Endothelial cell (in vitro differentiated cells): ENCODE measurements at regions not wholly inside any gene's neighbourhood (a gene's known extent, or its start where the extent isn't known, plus 50 kb on each side); places are given as distances from the start of the nearest gene placed in this dataset.

Source experiments
- DNase-seq: peaks from one replicate; pipeline ENCODE4 v3.0.0; 2021; ENCODE audit warnings: low spot score
- H3K27ac Mint-ChIP-seq: one replicate; pipeline ENCODE4 v1.8.0; 2021; ENCODE audit warnings: mixed read lengths, inconsistent platforms; ENCODE audit not compliant: unreplicated experiment
- H3K27me3 Mint-ChIP-seq: one replicate; pipeline ENCODE4 v1.8.0; 2021; ENCODE audit warnings: mild to moderate bottlenecking, moderate library complexity, mixed read lengths, inconsistent platforms; ENCODE audit not compliant: unreplicated experiment
- H3K36me3 Mint-ChIP-seq: one replicate; pipeline ENCODE4 v1.8.0; 2021; ENCODE audit warnings: mild to moderate bottlenecking, low read depth, mixed read lengths, inconsistent platforms; ENCODE audit not compliant: unreplicated experiment
- H3K4me1 Mint-ChIP-seq: one replicate; pipeline ENCODE4 v1.8.0; 2021; ENCODE audit warnings: mild to moderate bottlenecking, mixed read lengths, inconsistent platforms; ENCODE audit not compliant: unreplicated experiment
- H3K4me3 Mint-ChIP-seq: one replicate; pipeline ENCODE4 v1.8.0; 2021; ENCODE audit warnings: mild to moderate bottlenecking, mixed read lengths, inconsistent platforms; ENCODE audit not compliant: unreplicated experiment
- H3K9me3 Mint-ChIP-seq: one replicate; pipeline ENCODE4 v1.8.0; 2021; ENCODE audit warnings: mixed read lengths, inconsistent platforms; ENCODE audit not compliant: unreplicated experiment
- TF ChIP-seq, protein P1 (sequence below): fragments of 200-600 bp; sonication (generic); IDR thresholded peaks from one replicate; pipeline ENCODE4 v1.5.0; 2021; ENCODE audit warnings: antibody characterized with exemption; ENCODE audit not compliant: unreplicated experiment

DNA sequence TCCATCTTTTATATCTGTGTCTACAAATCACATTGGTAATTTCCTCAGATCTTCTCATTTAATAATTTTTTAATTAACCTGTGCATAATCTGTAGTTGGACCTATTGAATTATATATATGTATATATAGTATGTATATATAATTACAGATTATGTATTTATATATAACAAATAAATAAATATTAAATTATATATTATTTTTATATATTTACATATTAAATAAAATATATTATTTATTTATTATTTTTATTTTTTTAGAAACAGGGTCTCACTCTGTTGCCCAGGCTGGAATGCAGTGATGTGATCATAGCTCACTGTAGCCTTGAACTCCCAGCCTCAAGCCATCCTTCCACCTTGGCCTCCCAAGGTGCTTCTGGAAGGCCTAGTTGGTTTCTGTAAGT, 197.9 kb downstream of the FGF9 start:
- Mint-ChIP-seq H3K9me3 (no peaks in the 10 kb centered on the region), H3K27ac (no peak overlapping the region), H3K4me3 (no peak overlapping the region), H3K4me1 (no peaks in the 10 kb centered on the region), H3K27me3 (no peaks in the 10 kb centered on the region), H3K36me3 (no peaks in the 10 kb centered on the region)
- TF ChIP-seq, protein P1, sequence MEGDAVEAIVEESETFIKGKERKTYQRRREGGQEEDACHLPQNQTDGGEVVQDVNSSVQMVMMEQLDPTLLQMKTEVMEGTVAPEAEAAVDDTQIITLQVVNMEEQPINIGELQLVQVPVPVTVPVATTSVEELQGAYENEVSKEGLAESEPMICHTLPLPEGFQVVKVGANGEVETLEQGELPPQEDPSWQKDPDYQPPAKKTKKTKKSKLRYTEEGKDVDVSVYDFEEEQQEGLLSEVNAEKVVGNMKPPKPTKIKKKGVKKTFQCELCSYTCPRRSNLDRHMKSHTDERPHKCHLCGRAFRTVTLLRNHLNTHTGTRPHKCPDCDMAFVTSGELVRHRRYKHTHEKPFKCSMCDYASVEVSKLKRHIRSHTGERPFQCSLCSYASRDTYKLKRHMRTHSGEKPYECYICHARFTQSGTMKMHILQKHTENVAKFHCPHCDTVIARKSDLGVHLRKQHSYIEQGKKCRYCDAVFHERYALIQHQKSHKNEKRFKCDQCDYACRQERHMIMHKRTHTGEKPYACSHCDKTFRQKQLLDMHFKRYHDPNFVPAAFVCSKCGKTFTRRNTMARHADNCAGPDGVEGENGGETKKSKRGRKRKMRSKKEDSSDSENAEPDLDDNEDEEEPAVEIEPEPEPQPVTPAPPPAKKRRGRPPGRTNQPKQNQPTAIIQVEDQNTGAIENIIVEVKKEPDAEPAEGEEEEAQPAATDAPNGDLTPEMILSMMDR: no peak
- no peak for DNase-seq

DNA sequence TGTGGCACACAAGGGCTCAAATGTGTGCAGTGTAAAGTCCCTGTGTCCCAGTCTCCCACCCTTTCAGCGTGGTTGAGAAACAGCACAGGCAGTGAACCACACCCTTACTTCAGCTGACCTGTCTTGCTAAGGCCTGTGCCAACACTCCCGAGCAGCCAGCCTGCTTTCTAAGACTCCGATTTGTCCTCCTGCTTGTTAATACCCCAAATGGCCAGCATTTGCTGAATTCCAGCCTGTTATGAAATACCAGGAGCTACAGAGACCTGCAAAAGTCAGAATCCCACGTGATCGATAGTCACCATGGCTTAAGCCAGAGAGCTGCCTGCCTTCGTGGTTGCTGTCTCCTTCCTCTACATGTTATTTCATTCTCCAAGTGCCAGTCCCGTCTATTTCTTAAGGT, 200.5 kb downstream of the FGF9 start:
- Mint-ChIP-seq H3K4me3 (no peak overlapping the region), H3K36me3 (no peaks in the 10 kb centered on the region), H3K27ac (no peak overlapping the region), H3K9me3 (no peaks in the 10 kb centered on the region), H3K27me3 (no peaks in the 10 kb centered on the region), H3K4me1 (no peaks in the 10 kb centered on the region)
- no peak for DNase-seq
- TF ChIP-seq, protein P1: no peak

DNA sequence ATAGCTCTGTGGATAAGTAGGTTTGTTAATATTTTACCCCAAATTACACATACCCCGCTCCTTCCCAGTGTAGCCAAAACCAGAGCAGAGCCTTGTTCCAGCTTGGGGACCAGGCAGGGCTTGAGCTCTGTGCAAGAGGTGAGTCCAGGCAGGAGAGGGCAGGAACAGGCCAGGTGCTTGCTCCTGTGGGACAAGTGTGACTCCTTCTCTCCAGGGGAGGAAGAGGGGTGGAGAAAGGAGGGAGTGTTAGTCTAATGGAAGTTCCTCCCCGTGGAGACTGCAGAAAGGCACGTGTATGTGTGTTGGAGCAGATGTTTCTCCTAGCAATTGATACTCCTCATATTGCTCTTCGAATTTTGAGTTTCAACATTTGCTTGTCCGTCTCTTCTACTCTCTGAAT, 201.0 kb downstream of the FGF9 start:
- Mint-ChIP-seq H3K36me3 (no peaks in the 10 kb centered on the region), H3K27me3 (no peaks in the 10 kb centered on the region), H3K9me3 (no peaks in the 10 kb centered on the region), H3K27ac (no peak overlapping the region), H3K4me3 (no peak overlapping the region), H3K4me1 (no peaks in the 10 kb centered on the region)
- TF ChIP-seq, protein P1: no peak
- DNase-seq: no peak

DNA sequence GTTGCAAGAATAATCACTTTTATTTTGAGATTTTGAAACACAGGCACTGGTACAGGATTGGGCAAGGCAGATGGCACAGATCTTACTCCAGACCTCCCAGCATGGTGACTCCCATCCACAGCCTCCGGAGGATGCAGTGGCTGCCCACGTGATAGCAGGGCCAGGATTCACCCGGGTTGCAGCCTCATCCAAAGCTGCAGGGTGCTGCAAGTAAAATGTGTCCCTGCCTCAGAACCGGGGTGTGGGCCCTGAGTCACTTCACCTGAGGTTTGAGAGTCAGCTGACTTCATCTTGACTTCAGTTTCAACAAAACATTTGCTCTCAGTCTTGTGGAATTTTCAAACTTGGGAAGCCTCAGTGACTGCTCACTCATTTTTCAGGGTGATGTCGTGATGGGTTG, 201.9 kb downstream of the FGF9 start:
- TF ChIP-seq, protein P1: no peak
- Mint-ChIP-seq H3K9me3 (no peaks in the 10 kb centered on the region), H3K27me3 (no peaks in the 10 kb centered on the region), H3K36me3 (no peaks in the 10 kb centered on the region), H3K27ac (no peak overlapping the region), H3K4me1 (no peaks in the 10 kb centered on the region), H3K4me3 (no peak overlapping the region)
- DNase-seq: no peak

DNA sequence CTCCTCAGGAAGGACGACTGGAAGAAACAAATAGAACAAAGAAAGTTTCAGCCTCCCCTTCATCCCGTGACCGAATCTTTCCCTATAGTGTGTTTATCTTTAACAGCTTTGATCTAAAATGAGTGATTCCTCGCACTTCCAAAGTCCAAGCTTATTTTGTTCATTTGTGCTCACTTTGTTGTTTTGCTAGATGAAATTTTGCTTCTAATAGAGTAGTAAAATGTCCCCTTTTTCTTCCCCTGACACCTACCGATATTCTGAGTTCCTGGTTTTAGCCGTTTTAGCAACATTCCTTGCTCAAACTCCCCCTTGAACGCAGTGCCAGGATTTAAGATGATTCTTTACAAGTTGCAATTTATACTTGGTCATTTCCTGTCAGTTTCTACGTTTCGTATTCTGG, 204.2 kb downstream of the FGF9 start:
- Mint-ChIP-seq H3K27me3 (peaks cover 1% of the 10 kb centered on the region), H3K4me3 (no peak overlapping the region)

More for the DNA sequence above, 204.2 kb downstream of the FGF9 start:
- no peaks in the 10 kb centered on the region for H3K9me3 Mint-ChIP-seq
- H3K36me3 Mint-ChIP-seq: no peaks in the 10 kb centered on the region
- H3K27ac Mint-ChIP-seq: no peak overlapping the region
- H3K4me1 Mint-ChIP-seq: no peaks in the 10 kb centered on the region
- TF ChIP-seq, protein P1: no peak
- no peak for DNase-seq
